ENCODE measurements at regions not wholly inside any gene's neighbourhood (a gene's known extent, or its start where the extent isn't known, plus 50 kb on each side); places are given as distances from the start of the nearest gene placed in this dataset.

- Mint-ChIP-seq H3K9me3 (peaks cover 31 to 47% of the 10 kb centered on the region in 2 experiments), H3K4me1 (no peaks in the 10 kb centered on the region), H3K4me3 (no peak overlapping the region), H3K27me3 (ENCODE audit: low read depth) (no peaks in the 10 kb centered on the region), H3K36me3 (ENCODE audit: insufficient read depth in 1 of 3, low read depth in 3 of 3) (peaks cover 5 to 22% (median 5%) of the 10 kb centered on the region in 3 experiments; a peak in 6 of 7 replicates), H3K27ac (no peak overlapping the region)
- H3K27ac ChIP-seq (ENCODE audit: insufficient read length, low read depth, low read length) = no peak overlapping the region
- H3K79me2 ChIP-seq (ENCODE audit: insufficient read depth, low read length) = no peaks in the 10 kb centered on the region
- no peak for TF ChIP-seq CTCF (conservative IDR thresholded peaks at IDR 0.05)
- no CpG with 5 or more reads among the region's 3 CpGs for whole genome bisulfite sequencing (ENCODE audit: extremely low coverage, insufficient read length, low lambda C conversion rate)
- H3T11ph ChIP-seq (ENCODE audit: low read length) = no peak overlapping the region
- no peak overlapping the region for H4K91ac ChIP-seq (ENCODE audit: insufficient read length, low read depth, low read length)
- H2AFZ ChIP-seq (ENCODE audit: low read length) = no peak overlapping the region
- no peak overlapping the region for H3K18ac ChIP-seq (ENCODE audit: insufficient read length, low read depth, low read length)
- H2BK5ac ChIP-seq (ENCODE audit: insufficient read length, low read length) = no peak overlapping the region
- H3K4me1 ChIP-seq (ENCODE audit: insufficient read depth, low read length) = no peaks in the 10 kb centered on the region
- no peak for DNase-seq
- H3K9me3 ChIP-seq (ENCODE audit: control insufficient read depth, low read depth, low read length) = no peaks in the 10 kb centered on the region
- no peak overlapping the region for H4K5ac ChIP-seq (ENCODE audit: insufficient read length, low read depth, low read length)
- no peak overlapping the region for H3K4me2 ChIP-seq (ENCODE audit: insufficient read depth, insufficient read length, low read length)
- no peak overlapping the region for H3K56ac ChIP-seq (ENCODE audit: insufficient read length, low read depth, low read length)
- H3K79me1 ChIP-seq (ENCODE audit: insufficient read depth, low read depth, low read length, poor library complexity, severe bottlenecking) = no peaks in the 10 kb centered on the region
- H2BK20ac ChIP-seq (ENCODE audit: low read depth, low read length, poor library complexity, severe bottlenecking) = no peak overlapping the region
- H3K27me3 ChIP-seq (ENCODE audit: insufficient read depth, low read length) = no peaks in the 10 kb centered on the region
- no peak overlapping the region for H3K9ac ChIP-seq (ENCODE audit: extremely low read depth, insufficient read length, low read length)
- no peak overlapping the region for H2BK12ac ChIP-seq (ENCODE audit: insufficient read length, low read depth, low read length)
- H4K8ac ChIP-seq (replicated peaks; ENCODE audit: insufficient read length, low read depth, low read length) = no peak overlapping the region
- no peak overlapping the region for H2BK120ac ChIP-seq (ENCODE audit: low read depth, low read length, poor library complexity, severe bottlenecking)
- no peak overlapping the region for H3K14ac ChIP-seq (ENCODE audit: insufficient read depth, low read length)
- no peaks in the 10 kb centered on the region for H4K20me1 ChIP-seq (ENCODE audit: control insufficient read depth, insufficient read depth, insufficient read length)
- H3K23ac ChIP-seq (ENCODE audit: insufficient read length, low read depth, low read length) = no peak overlapping the region
- H3K4ac ChIP-seq (ENCODE audit: low read depth, low read length) = no peak overlapping the region
- no peak overlapping the region for H2AK5ac ChIP-seq (ENCODE audit: insufficient read length, low read length)
- H2BK15ac ChIP-seq (ENCODE audit: low read depth, low read length) = no peak overlapping the region
- H3K23me2 ChIP-seq (ENCODE audit: insufficient read length, low read depth, low read length, poor library complexity, severe bottlenecking) = no peaks in the 10 kb centered on the region
Measured at GRCh38 chr3:120536642-120537041, 59.5 kb upstream of the NDUFB4 start.

Measured in H9 (cell line).